Upper lobe of right lung (tissue), 1 donor: ENCODE measurements at regions not wholly inside any gene's neighbourhood (a gene's known extent, or its start where the extent isn't known, plus 50 kb on each side); places are given as distances from the start of the nearest gene placed in this dataset.
"Not testable (repeated sequence)": the region's sequence is repeated elsewhere in the genome, so short reads cannot be mapped to it uniquely, and the experiment has no call there.

Experiments used
- ATAC-seq: fragments of 200-7000 bp; cut with Tn5 transposase; one replicate; pipeline ENCODE4 v1.9.1; 2020; ENCODE audit warnings: mild to moderate bottlenecking, moderate library complexity
- DNase-seq: peaks from one replicate; pipeline ENCODE4 v3.0.0-alpha.2; 2020
- H3K27ac ChIP-seq: fragments of 200-600 bp; one replicate; pipeline ENCODE4 v1.8.0; 2022
- H3K27me3 ChIP-seq: fragments of 200-600 bp; one replicate; pipeline ENCODE4 v1.8.0; 2022; ENCODE audit warnings: mild to moderate bottlenecking
- H3K36me3 ChIP-seq: fragments of 200-600 bp; one replicate; pipeline ENCODE4 v1.8.0; 2022
- H3K4me1 ChIP-seq: fragments of 200-600 bp; one replicate; pipeline ENCODE4 v1.8.0; 2022
- H3K4me3 ChIP-seq: fragments of 200-600 bp; one replicate; pipeline ENCODE4 v1.8.0; 2022; ENCODE audit warnings: mild to moderate bottlenecking
- H3K9me3 ChIP-seq: fragments of 200-600 bp; one replicate; pipeline ENCODE4 v1.8.0; 2022
- CTCF ChIP-seq: fragments of 200-600 bp; IDR thresholded peaks from one replicate; pipeline ENCODE4 v1.8.0; 2022; ENCODE audit warnings: antibody characterized with exemption
- intact Hi-C: fragments of 100-400 bp; cut with DNase I; formaldehyde crosslinking; loops from one replicate; pipeline ENCODE4 v1.11.0; 2022
- donor health status: DM: no; HTN: yes; CAD: no; lungs with severe emphysema.

GRCh38 chrX:13487731-13488505, 81.5 kb upstream of the EGFL6 start:
- peak; percentile 56 for TF ChIP-seq CTCF
- no peaks in the 10 kb centered on the region for H3K9me3 ChIP-seq
- H3K4me3 ChIP-seq, result no peak overlapping the region
- intact Hi-C loops, result loop anchor here (10.0 kb wide), 1 partner anchor 533 kb away; no protein-coding TSS in a partner anchor
- peak; percentile 88 for ATAC-seq
- no peak for DNase-seq
- peak overlapping the region; percentile 79 for H3K27ac ChIP-seq
- H3K36me3 ChIP-seq, result no peaks in the 10 kb centered on the region
- H3K4me1 ChIP-seq, result peaks cover 2% of the 10 kb centered on the region
- H3K27me3 ChIP-seq, result no peaks in the 10 kb centered on the region

GRCh38 chrX:13485167-13485566, 84.2 kb upstream of the EGFL6 start:
- Histone ChIP-seq H3K36me3 (no peaks in the 10 kb centered on the region), H3K4me3 (no peak overlapping the region), H3K27ac (no peak overlapping the region), H3K27me3 (no peaks in the 10 kb centered on the region), H3K4me1 (peaks cover 2% of the 10 kb centered on the region), H3K9me3 (no peaks in the 10 kb centered on the region)
- ATAC-seq, result peak; percentile 45
- intact Hi-C loops, result loop anchor here (10.0 kb wide), 1 partner anchor 530 kb away; no protein-coding TSS in a partner anchor
- TF ChIP-seq CTCF, result no peak
- DNase-seq, result no peak

GRCh38 chrX:13483773-13484172, 85.6 kb upstream of the EGFL6 start:
- H3K4me3 ChIP-seq, result no peak overlapping the region
- H3K9me3 ChIP-seq, result no peaks in the 10 kb centered on the region
- H3K27ac ChIP-seq, result no peak overlapping the region
- H3K36me3 ChIP-seq, result no peaks in the 10 kb centered on the region
- DNase-seq (no peak), ATAC-seq (no peak)
- no peaks in the 10 kb centered on the region for H3K27me3 ChIP-seq
- TF ChIP-seq CTCF, result no peak
- H3K4me1 ChIP-seq, result peaks cover 2% of the 10 kb centered on the region
- intact Hi-C loops, result loop anchor here (10.0 kb wide), 1 partner anchor 529 kb away; no protein-coding TSS in a partner anchor

GRCh38 chrX:13482746-13483541, 86.5 kb upstream of the EGFL6 start:
- ATAC-seq (no peak), DNase-seq (no peak)
- Histone ChIP-seq H3K36me3 (no peaks in the 10 kb centered on the region), H3K27me3 (no peaks in the 10 kb centered on the region), H3K9me3 (no peaks in the 10 kb centered on the region), H3K4me1 (peaks cover 2% of the 10 kb centered on the region), H3K27ac (no peak overlapping the region), H3K4me3 (no peak overlapping the region)
- no peak for TF ChIP-seq CTCF
- intact Hi-C loops, result loop anchor here (10.0 kb wide), 1 partner anchor 528 kb away; no protein-coding TSS in a partner anchor

- intact Hi-C loops, result loop anchor here (10.0 kb wide), 1 partner anchor 526 kb away; no protein-coding TSS in a partner anchor
- H3K4me1 ChIP-seq, H3K9me3 ChIP-seq, DNase-seq, H3K36me3 ChIP-seq, ATAC-seq, H3K4me3 ChIP-seq, H3K27me3 ChIP-seq, H3K27ac ChIP-seq: not testable (repeated sequence)
These were observed 88.6 kb upstream of the EGFL6 start for GRCh38 chrX:13480780-13481179.

GRCh38 chrX:13479452-13479813, 90.0 kb upstream of the EGFL6 start:
- intact Hi-C loops, result no loop called here
- Histone ChIP-seq H3K36me3 (no peaks in the 10 kb centered on the region), H3K27ac (no peak overlapping the region), H3K27me3 (no peaks in the 10 kb centered on the region), H3K4me3 (no peak overlapping the region), H3K9me3 (no peaks in the 10 kb centered on the region), H3K4me1 (no peaks in the 10 kb centered on the region)
- TF ChIP-seq CTCF, result no peak
- no peak for DNase-seq
- no peak for ATAC-seq
